Thoracic aorta (tissue), 2 donors: ENCODE measurements at regions not wholly inside any gene's neighbourhood (a gene's known extent, or its start where the extent isn't known, plus 50 kb on each side); places are given as distances from the start of the nearest gene placed in this dataset.

ENCODE experiments used
- ATAC-seq: fragments of 150-250 bp; one replicate; pipeline ENCODE4 v1.8.0; 2017; ENCODE audit warnings: low read depth; ENCODE audit not compliant: insufficient number of reproducible peaks, low FRiP score
- DNase-seq: peaks from one replicate; pipeline ENCODE4 v3.0.0-alpha.2; 2020; ENCODE audit warnings: low spot score
- H3K27ac ChIP-seq, 2 donors: fragments of 200-600 bp; sonication (generic); 1 replicate in 1 of 2; 2 replicates in 1 of 2; pipeline ENCODE4 v1.5.1; 2016; ENCODE audit warnings: mild to moderate bottlenecking in 2 of 2, moderate library complexity in 2 of 2
- H3K27me3 ChIP-seq: fragments of 200-600 bp; sonication (generic); replicated peaks from 2 replicates; pipeline ENCODE4 v1.6.0; 2016; ENCODE audit warnings: mild to moderate bottlenecking; ENCODE audit not compliant: insufficient read depth
- H3K36me3 ChIP-seq: fragments of 200-600 bp; sonication (generic); one replicate; pipeline ENCODE4 v1.5.1; 2016
- H3K4me1 ChIP-seq, 2 donors: fragments of 200-600 bp; sonication (generic); 1 replicate in 1 of 2; 2 replicates in 1 of 2; pipeline versions ENCODE4 v1.5.1 to v1.6.0; 2016; ENCODE audit warnings: low read depth in 2 of 2, mild to moderate bottlenecking in 1 of 2; ENCODE audit not compliant: control insufficient read depth in 1 of 2
- H3K4me3 ChIP-seq: fragments of 200-600 bp; sonication (generic); 2 replicates; pipeline ENCODE4 v1.5.1; 2016; ENCODE audit warnings: mild to moderate bottlenecking
- H3K9me3 ChIP-seq: fragments of 200-600 bp; sonication (generic); 2 replicates; pipeline ENCODE4 v1.5.1; 2016
- CTCF ChIP-seq: fragments of 200-600 bp; sonication (generic); IDR thresholded peaks from one replicate; pipeline ENCODE4 v1.5.1; 2019; ENCODE audit warnings: antibody characterized with exemption

GRCh38 chr10:90430186-90430585 lies 427.7 kb downstream of the HTR7 start:
- no peaks in the 10 kb centered on the region for H3K36me3 ChIP-seq
- H3K27ac ChIP-seq, result no peak overlapping the region
- H3K4me3 ChIP-seq, result no peak overlapping the region
- H3K9me3 ChIP-seq, result no peaks in the 10 kb centered on the region
- H3K27me3 ChIP-seq, result no peaks in the 10 kb centered on the region
- no peaks in the 10 kb centered on the region for H3K4me1 ChIP-seq
- no peak for DNase-seq
- TF ChIP-seq CTCF, result no peak
- ATAC-seq, result no peak

GRCh38 chr10:90432866-90433265 lies 425.0 kb downstream of the HTR7 start:
- Histone ChIP-seq H3K4me3 (no peak overlapping the region), H3K9me3 (no peaks in the 10 kb centered on the region), H3K27ac (no peak overlapping the region), H3K4me1 (no peaks in the 10 kb centered on the region), H3K27me3 (no peaks in the 10 kb centered on the region), H3K36me3 (no peaks in the 10 kb centered on the region)
- no peak for DNase-seq
- TF ChIP-seq CTCF, result no peak
- no peak for ATAC-seq

GRCh38 chr10:90435296-90435695 lies 422.5 kb downstream of the HTR7 start:
- Histone ChIP-seq H3K9me3 (no peaks in the 10 kb centered on the region), H3K36me3 (no peaks in the 10 kb centered on the region), H3K27ac (no peak overlapping the region), H3K4me1 (no peaks in the 10 kb centered on the region), H3K27me3 (no peaks in the 10 kb centered on the region), H3K4me3 (no peak overlapping the region)
- DNase-seq (no peak), ATAC-seq (no peak)
- no peak for TF ChIP-seq CTCF

- Histone ChIP-seq H3K27ac (no peak overlapping the region), H3K4me3 (no peak overlapping the region), H3K36me3 (no peaks in the 10 kb centered on the region), H3K9me3 (peaks cover 2% of the 10 kb centered on the region), H3K27me3 (no peaks in the 10 kb centered on the region), H3K4me1 (no peaks in the 10 kb centered on the region)
- ATAC-seq (no peak), DNase-seq (no peak)
- TF ChIP-seq CTCF, result no peak
Measured at GRCh38 chr10:90437452-90437851, 420.4 kb downstream of the HTR7 start.

GRCh38 chr10:90440870-90441269 lies 417.0 kb downstream of the HTR7 start:
- no peak for TF ChIP-seq CTCF
- Histone ChIP-seq H3K36me3 (no peaks in the 10 kb centered on the region), H3K4me1 (no peaks in the 10 kb centered on the region), H3K4me3 (no peak overlapping the region), H3K27ac (no peak overlapping the region), H3K27me3 (no peaks in the 10 kb centered on the region), H3K9me3 (peaks cover 12% of the 10 kb centered on the region)
- DNase-seq (no peak), ATAC-seq (no peak)
